Neural cell (in vitro differentiated cells): ENCODE measurements at regions not wholly inside any gene's neighbourhood (a gene's known extent, or its start where the extent isn't known, plus 50 kb on each side); places are given as distances from the start of the nearest gene placed in this dataset.

Experiments
- EZH2 ChIP-seq: fragments of 200-600, 300-800 bp; shearing (Covaris generic), sonication (generic); IDR thresholded peaks from 2 replicates; pipeline ENCODE4 v1.6.1; 2014; ENCODE audit warnings: antibody characterized with exemption, low read length, borderline replicate concordance, mild to moderate bottlenecking; ENCODE audit not compliant: insufficient read depth, poor library complexity, severe bottlenecking
- MXI1 ChIP-seq: fragments of 450-650 bp; conservative IDR thresholded peaks from 2 replicates; pipeline ENCODE4 v1.6.1; 2014; ENCODE audit warnings: antibody characterized with exemption, mild to moderate bottlenecking; ENCODE audit not compliant: poor library complexity, severe bottlenecking
- POLR2AphosphoS5 ChIP-seq: IDR thresholded peaks from 2 replicates; pipeline ENCODE4 v1.6.1; 2012
- SMC3 ChIP-seq: fragments of 450-650 bp; conservative IDR thresholded peaks from 2 replicates; pipeline ENCODE4 v1.6.1; 2014; ENCODE audit warnings: antibody characterized with exemption, mild to moderate bottlenecking, moderate library complexity; ENCODE audit not compliant: poor library complexity
- TF ChIP-seq, protein P1 (sequence below): fragments of 450-650 bp; IDR thresholded peaks from 2 replicates; pipeline ENCODE4 v1.5.1; 2014; ENCODE audit warnings: antibody characterized with exemption, mild to moderate bottlenecking, moderate library complexity; ENCODE audit not compliant: poor library complexity, severe bottlenecking
- TF ChIP-seq, protein P2 (sequence below): IDR thresholded peaks from 2 replicates; pipeline ENCODE4 v1.6.1; 2012; ENCODE audit warnings: borderline replicate concordance

DNA sequence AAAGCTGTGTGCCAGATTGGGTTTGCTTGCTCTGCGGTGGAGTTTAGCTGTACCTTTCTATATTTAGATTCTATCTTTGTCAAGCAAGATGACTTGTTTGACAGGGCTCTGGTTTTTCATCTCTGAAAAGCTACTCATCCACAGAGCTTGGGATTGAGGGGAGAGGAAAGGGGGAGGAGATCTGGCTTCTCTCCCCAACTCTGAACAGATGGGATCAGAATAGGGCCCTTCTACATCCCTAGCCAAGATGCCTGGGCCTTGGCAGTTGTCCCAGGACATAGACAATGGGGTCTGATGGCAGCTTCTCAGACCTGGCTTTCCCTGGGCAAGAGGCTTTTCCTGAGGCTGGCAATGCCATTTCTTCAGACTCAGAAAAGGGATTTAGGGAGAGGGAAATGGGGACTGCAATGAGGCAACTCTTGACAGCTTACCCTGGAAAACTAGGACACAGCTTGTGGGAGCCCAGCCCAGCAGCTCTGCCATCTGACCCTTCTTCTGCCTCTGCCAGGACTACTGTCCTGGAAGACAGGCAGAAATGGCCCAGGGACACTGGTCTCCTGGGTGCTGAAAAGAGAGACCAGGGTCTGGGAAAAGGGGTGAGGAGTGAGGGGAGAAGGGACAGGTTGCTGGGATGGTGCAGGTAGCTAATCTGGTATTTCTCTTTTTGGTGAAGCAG, 50.2 kb upstream of the ASTN2 start:
- TF ChIP-seq EZH2 (no peak), SMC3 (no peak), POLR2AphosphoS5 (no peak), MXI1 (no peak)
- TF ChIP-seq, protein P1, sequence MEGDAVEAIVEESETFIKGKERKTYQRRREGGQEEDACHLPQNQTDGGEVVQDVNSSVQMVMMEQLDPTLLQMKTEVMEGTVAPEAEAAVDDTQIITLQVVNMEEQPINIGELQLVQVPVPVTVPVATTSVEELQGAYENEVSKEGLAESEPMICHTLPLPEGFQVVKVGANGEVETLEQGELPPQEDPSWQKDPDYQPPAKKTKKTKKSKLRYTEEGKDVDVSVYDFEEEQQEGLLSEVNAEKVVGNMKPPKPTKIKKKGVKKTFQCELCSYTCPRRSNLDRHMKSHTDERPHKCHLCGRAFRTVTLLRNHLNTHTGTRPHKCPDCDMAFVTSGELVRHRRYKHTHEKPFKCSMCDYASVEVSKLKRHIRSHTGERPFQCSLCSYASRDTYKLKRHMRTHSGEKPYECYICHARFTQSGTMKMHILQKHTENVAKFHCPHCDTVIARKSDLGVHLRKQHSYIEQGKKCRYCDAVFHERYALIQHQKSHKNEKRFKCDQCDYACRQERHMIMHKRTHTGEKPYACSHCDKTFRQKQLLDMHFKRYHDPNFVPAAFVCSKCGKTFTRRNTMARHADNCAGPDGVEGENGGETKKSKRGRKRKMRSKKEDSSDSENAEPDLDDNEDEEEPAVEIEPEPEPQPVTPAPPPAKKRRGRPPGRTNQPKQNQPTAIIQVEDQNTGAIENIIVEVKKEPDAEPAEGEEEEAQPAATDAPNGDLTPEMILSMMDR = no peak
- TF ChIP-seq, protein P2, sequence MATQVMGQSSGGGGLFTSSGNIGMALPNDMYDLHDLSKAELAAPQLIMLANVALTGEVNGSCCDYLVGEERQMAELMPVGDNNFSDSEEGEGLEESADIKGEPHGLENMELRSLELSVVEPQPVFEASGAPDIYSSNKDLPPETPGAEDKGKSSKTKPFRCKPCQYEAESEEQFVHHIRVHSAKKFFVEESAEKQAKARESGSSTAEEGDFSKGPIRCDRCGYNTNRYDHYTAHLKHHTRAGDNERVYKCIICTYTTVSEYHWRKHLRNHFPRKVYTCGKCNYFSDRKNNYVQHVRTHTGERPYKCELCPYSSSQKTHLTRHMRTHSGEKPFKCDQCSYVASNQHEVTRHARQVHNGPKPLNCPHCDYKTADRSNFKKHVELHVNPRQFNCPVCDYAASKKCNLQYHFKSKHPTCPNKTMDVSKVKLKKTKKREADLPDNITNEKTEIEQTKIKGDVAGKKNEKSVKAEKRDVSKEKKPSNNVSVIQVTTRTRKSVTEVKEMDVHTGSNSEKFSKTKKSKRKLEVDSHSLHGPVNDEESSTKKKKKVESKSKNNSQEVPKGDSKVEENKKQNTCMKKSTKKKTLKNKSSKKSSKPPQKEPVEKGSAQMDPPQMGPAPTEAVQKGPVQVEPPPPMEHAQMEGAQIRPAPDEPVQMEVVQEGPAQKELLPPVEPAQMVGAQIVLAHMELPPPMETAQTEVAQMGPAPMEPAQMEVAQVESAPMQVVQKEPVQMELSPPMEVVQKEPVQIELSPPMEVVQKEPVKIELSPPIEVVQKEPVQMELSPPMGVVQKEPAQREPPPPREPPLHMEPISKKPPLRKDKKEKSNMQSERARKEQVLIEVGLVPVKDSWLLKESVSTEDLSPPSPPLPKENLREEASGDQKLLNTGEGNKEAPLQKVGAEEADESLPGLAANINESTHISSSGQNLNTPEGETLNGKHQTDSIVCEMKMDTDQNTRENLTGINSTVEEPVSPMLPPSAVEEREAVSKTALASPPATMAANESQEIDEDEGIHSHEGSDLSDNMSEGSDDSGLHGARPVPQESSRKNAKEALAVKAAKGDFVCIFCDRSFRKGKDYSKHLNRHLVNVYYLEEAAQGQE = no peak
